HCT116 (cell line): ENCODE measurements at regions not wholly inside any gene's neighbourhood (a gene's known extent, or its start where the extent isn't known, plus 50 kb on each side); places are given as distances from the start of the nearest gene placed in this dataset.

Experiments used
- ATAC-seq: fragments of 200-7000 bp; cut with Tn5 transposase; 2 replicates; pipeline ENCODE4 v1.9.1; 2020; ENCODE audit warnings: mild to moderate bottlenecking, moderate library complexity
- BruUV-seq: library from RNA; stranded (reverse); fragments of 400-500 nt; replicated peaks from 2 replicates; lab custom pipeline; 2021; lab: Mats Ljungman, UMichigan
- CTCF ChIA-PET: fragments of 300-600 bp; sonication (Branson Sonifier 250); formaldehyde crosslinking; loops from one replicate; lab custom pipeline; 2021; ENCODE audit warnings: antibody characterized with exemption; lab: Charles Lee
- POLR2A ChIA-PET: fragments of 300-600, 350-600 bp; sonication (Branson Sonifier 250); formaldehyde crosslinking; loops from one replicate; lab custom pipeline; 2021; ENCODE audit warnings: antibody characterized with exemption; lab: Charles Lee
- RAD21 ChIA-PET, 2 experiments: fragments of 300-600 bp; sonication (Branson Sonifier 250); formaldehyde crosslinking; loops; one replicate each; lab custom pipeline; 2023; ENCODE audit warnings: low total read pairs in 2 of 2; ENCODE audit not compliant: uncharacterized antibody in 2 of 2, unreplicated experiment in 2 of 2, low non-redundant PET in 1 of 2; lab: Charles Lee
- DNase-seq: peaks from one replicate; pipeline ENCODE4 v3.0.0-alpha.2; 2010; ENCODE audit warnings: low read depth, low spot score
- H2AFZ ChIP-seq: fragments of 200-600 bp; shearing (Covaris generic), sonication (generic); 2 replicates; pipeline ENCODE4 v1.6.1; 2017; ENCODE audit warnings: low read depth, mixed run types, mixed read lengths, antibody characterized with exemption, low read length; ENCODE audit not compliant: poor library complexity, severe bottlenecking
- H3K27ac ChIP-seq: 2 replicates; pipeline ENCODE4 v1.5.1; 2012; ENCODE audit warnings: low read depth, low read length
- H3K27me3 ChIP-seq: fragments of 200-600 bp; sonication (generic); 2 replicates; pipeline ENCODE4 v1.6.1; 2016; ENCODE audit warnings: mixed run types, low read length, mixed read lengths; ENCODE audit not compliant: insufficient read depth
- H3K36me3 ChIP-seq, 2 experiments: fragments of 200-500 bp in 1 of 2; fragments of 200-600 bp in 1 of 2; sonication (Bioruptor generic) in 1 of 2; sonication (generic) in 1 of 2; 2 replicates each; pipeline versions ENCODE4 v1.5.1 to v1.6.1; 2014 to 2016; ENCODE audit warnings: low read length in 2 of 2, inconsistent platforms in 1 of 2, mixed read lengths in 1 of 2, mixed run types in 1 of 2; ENCODE audit not compliant: insufficient read depth in 2 of 2, control insufficient read depth in 1 of 2
- H3K4me1 ChIP-seq, 2 experiments: fragments of 200-600 bp in 1 of 2; sonication (generic) in 1 of 2; 2 replicates each; pipeline versions ENCODE4 v1.5.1 to v1.6.1; 2012 to 2017; ENCODE audit warnings: low read length in 2 of 2, inconsistent platforms in 1 of 2, mild to moderate bottlenecking in 1 of 2, mixed read lengths in 1 of 2, mixed run types in 1 of 2, moderate library complexity in 1 of 2; ENCODE audit not compliant: insufficient read depth in 2 of 2, control insufficient read depth in 1 of 2
- H3K4me2 ChIP-seq: fragments of 200-600 bp; sonication (generic); 2 replicates; pipeline ENCODE4 v1.6.1; 2017; ENCODE audit warnings: mixed run types, low read length, mixed read lengths
- H3K4me3 ChIP-seq, 2 experiments: fragments of 200-600 bp in 1 of 2; sonication (generic) in 1 of 2; replicated peaks in 1 of 2; 2 replicates each; pipeline ENCODE4 v1.5.1; 2011 to 2016; ENCODE audit warnings: low read length in 2 of 2, control low read depth in 1 of 2, low read depth in 1 of 2, mild to moderate bottlenecking in 1 of 2, mixed read lengths in 1 of 2, mixed run types in 1 of 2
- H3K79me2 ChIP-seq: fragments of 200-600 bp; sonication (generic); 2 replicates; pipeline ENCODE4 v1.6.1; 2017; ENCODE audit warnings: mild to moderate bottlenecking, mixed run types, low read length, moderate library complexity, mixed read lengths; ENCODE audit not compliant: insufficient read depth
- H3K9ac ChIP-seq: fragments of 200-600 bp; sonication (generic); 2 replicates; pipeline ENCODE4 v1.6.1; 2016; ENCODE audit warnings: low read length, mixed read lengths
- H3K9me2 ChIP-seq: fragments of 200-600 bp; sonication (generic), shearing (Covaris generic); 2 replicates; pipeline ENCODE4 v1.6.1; 2017; ENCODE audit warnings: mixed run types, mild to moderate bottlenecking, moderate library complexity; ENCODE audit not compliant: insufficient read depth
- H3K9me3 ChIP-seq, 2 experiments: fragments of 200-500 bp in 1 of 2; fragments of 200-600 bp in 1 of 2; sonication (Bioruptor generic) in 1 of 2; sonication (generic) in 1 of 2; 2 replicates each; pipeline ENCODE4 v1.6.1; 2014 to 2017; ENCODE audit warnings: low read length in 2 of 2, mixed read lengths in 2 of 2, inconsistent platforms in 1 of 2, low read depth in 1 of 2, mild to moderate bottlenecking in 1 of 2, mixed run types in 1 of 2, moderate library complexity in 1 of 2; ENCODE audit not compliant: control insufficient read depth in 1 of 2, insufficient read depth in 1 of 2
- H4K20me1 ChIP-seq: fragments of 200-600 bp; sonication (generic), shearing (Covaris generic); 2 replicates; pipeline ENCODE4 v1.6.1; 2017; ENCODE audit warnings: mixed run types, mild to moderate bottlenecking, moderate library complexity; ENCODE audit not compliant: insufficient read depth
- CEBPB ChIP-seq: IDR thresholded peaks from 2 replicates; pipeline ENCODE4 v1.6.1; 2012; ENCODE audit warnings: low read depth
- EGR1 ChIP-seq: IDR thresholded peaks from 2 replicates; pipeline ENCODE4 v1.6.1; 2012; ENCODE audit warnings: low read depth
- ELF1 ChIP-seq: IDR thresholded peaks from 2 replicates; pipeline ENCODE4 v1.6.1; 2012; ENCODE audit warnings: low read depth, borderline replicate concordance
- EZH2phosphoT487 ChIP-seq: fragments of 200-600 bp; IDR thresholded peaks from 2 replicates; pipeline ENCODE4 v1.6.1; 2018; ENCODE audit warnings: antibody characterized with exemption, borderline replicate concordance
- JUND ChIP-seq: IDR thresholded peaks from 2 replicates; pipeline ENCODE4 v1.6.1; 2012
- POLR2AphosphoS5 ChIP-seq: IDR thresholded peaks from 2 replicates; pipeline ENCODE4 v1.6.1; 2011; ENCODE audit warnings: mild to moderate bottlenecking, low read depth, low read length, moderate library complexity
- RAD21 ChIP-seq: IDR thresholded peaks from 2 replicates; pipeline ENCODE4 v1.6.1; 2012; ENCODE audit warnings: low read depth, mild to moderate bottlenecking
- YY1 ChIP-seq: IDR thresholded peaks from 2 replicates; pipeline ENCODE4 v1.6.1; 2011; ENCODE audit warnings: low read length, low read depth, moderate library complexity, mild to moderate bottlenecking; ENCODE audit not compliant: insufficient replicate concordance; ENCODE audit errors: extremely low read depth
- ZFX ChIP-seq: fragments of 450-650 bp; IDR thresholded peaks from 2 replicates; pipeline ENCODE4 v1.6.1; 2017
- intact Hi-C: fragments of 100-400 bp; cut with micrococcal nuclease; formaldehyde crosslinking; loops from 2 replicates; pipeline ENCODE4 v1.10.0; 2022
- TF ChIP-seq, protein P1 (sequence below): IDR thresholded peaks from 2 replicates; pipeline ENCODE4 v1.6.1; 2012; ENCODE audit warnings: low read depth
- TF ChIP-seq, protein P2 (sequence below): IDR thresholded peaks from 2 replicates; pipeline ENCODE4 v1.6.1; 2012
- TF ChIP-seq, protein P3 (sequence below), 3 experiments: fragments of 200-600 bp in 1 of 3; sonication (generic) in 1 of 3; IDR thresholded peaks in 2 of 3; conservative IDR thresholded peaks in 1 of 3; 2 replicates each; pipeline ENCODE4 v1.5.1; 2012 to 2017; ENCODE audit warnings: low read depth in 2 of 3, low read length in 2 of 3, antibody characterized with exemption in 1 of 3, borderline replicate concordance in 1 of 3, control low read depth in 1 of 3, mild to moderate bottlenecking in 1 of 3, mixed read lengths in 1 of 3, mixed run types in 1 of 3, moderate library complexity in 1 of 3; ENCODE audit not compliant: insufficient read depth in 1 of 3
- TF ChIP-seq, protein P4 (sequence below): IDR thresholded peaks from 2 replicates; pipeline ENCODE4 v1.6.1; 2011; ENCODE audit warnings: mild to moderate bottlenecking, low read length, moderate library complexity; ENCODE audit not compliant: insufficient replicate concordance; ENCODE audit errors: extremely low read depth

DNA sequence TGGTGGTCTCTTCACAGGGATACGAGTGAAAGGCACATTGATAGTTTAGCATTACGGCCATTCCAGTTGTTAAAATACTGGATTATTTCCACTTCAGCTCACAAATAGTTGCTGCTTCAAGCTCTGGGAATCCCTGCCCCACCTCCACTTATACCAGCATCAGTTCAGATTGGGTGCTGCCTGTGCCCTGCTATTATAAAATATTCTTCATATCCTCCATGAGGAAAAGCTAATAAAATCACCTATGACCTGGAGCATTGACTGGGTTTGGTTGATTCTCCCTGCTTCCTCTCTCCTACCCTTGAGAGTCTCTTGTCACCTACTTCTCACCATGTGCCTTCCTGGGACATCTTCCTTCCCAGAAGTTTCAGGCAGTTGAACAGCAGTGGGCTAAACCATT lies 529.0 kb downstream of the MCTP2 start:
- RAD21 ChIA-PET, result no interaction called here

DNA sequence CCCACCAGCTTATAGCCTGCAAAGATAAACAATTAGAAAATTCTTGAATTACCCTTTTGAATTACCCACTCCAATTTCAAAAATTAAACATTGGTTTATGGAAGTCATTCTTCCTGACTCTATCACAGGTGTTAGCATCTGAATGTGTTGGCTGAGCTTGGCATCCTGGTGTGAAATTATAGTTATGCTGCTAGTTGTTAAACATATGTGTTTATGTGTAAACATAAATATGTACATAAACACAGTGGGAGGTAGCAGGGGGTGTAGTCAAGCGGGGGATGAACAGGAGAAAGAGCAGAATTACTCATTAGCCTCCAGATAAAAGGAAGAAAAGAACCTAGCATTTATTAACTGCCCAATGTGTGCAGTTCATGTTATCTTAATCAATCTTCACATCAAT lies 530.2 kb downstream of the MCTP2 start:
- intact Hi-C loops, result no loop called here
- H3K4me2 ChIP-seq, result no peak overlapping the region
- TF ChIP-seq, protein P1, sequence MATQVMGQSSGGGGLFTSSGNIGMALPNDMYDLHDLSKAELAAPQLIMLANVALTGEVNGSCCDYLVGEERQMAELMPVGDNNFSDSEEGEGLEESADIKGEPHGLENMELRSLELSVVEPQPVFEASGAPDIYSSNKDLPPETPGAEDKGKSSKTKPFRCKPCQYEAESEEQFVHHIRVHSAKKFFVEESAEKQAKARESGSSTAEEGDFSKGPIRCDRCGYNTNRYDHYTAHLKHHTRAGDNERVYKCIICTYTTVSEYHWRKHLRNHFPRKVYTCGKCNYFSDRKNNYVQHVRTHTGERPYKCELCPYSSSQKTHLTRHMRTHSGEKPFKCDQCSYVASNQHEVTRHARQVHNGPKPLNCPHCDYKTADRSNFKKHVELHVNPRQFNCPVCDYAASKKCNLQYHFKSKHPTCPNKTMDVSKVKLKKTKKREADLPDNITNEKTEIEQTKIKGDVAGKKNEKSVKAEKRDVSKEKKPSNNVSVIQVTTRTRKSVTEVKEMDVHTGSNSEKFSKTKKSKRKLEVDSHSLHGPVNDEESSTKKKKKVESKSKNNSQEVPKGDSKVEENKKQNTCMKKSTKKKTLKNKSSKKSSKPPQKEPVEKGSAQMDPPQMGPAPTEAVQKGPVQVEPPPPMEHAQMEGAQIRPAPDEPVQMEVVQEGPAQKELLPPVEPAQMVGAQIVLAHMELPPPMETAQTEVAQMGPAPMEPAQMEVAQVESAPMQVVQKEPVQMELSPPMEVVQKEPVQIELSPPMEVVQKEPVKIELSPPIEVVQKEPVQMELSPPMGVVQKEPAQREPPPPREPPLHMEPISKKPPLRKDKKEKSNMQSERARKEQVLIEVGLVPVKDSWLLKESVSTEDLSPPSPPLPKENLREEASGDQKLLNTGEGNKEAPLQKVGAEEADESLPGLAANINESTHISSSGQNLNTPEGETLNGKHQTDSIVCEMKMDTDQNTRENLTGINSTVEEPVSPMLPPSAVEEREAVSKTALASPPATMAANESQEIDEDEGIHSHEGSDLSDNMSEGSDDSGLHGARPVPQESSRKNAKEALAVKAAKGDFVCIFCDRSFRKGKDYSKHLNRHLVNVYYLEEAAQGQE, result no peak
- TF ChIP-seq, protein P2, sequence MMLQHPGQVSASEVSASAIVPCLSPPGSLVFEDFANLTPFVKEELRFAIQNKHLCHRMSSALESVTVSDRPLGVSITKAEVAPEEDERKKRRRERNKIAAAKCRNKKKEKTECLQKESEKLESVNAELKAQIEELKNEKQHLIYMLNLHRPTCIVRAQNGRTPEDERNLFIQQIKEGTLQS, result no peak
- no peak for TF ChIP-seq JUND
- TF ChIP-seq, protein P3, sequence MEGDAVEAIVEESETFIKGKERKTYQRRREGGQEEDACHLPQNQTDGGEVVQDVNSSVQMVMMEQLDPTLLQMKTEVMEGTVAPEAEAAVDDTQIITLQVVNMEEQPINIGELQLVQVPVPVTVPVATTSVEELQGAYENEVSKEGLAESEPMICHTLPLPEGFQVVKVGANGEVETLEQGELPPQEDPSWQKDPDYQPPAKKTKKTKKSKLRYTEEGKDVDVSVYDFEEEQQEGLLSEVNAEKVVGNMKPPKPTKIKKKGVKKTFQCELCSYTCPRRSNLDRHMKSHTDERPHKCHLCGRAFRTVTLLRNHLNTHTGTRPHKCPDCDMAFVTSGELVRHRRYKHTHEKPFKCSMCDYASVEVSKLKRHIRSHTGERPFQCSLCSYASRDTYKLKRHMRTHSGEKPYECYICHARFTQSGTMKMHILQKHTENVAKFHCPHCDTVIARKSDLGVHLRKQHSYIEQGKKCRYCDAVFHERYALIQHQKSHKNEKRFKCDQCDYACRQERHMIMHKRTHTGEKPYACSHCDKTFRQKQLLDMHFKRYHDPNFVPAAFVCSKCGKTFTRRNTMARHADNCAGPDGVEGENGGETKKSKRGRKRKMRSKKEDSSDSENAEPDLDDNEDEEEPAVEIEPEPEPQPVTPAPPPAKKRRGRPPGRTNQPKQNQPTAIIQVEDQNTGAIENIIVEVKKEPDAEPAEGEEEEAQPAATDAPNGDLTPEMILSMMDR (IDR thresholded peaks at IDR 0.05 in 2 of 3, conservative IDR thresholded peaks at IDR 0.05 in 1 of 3; ENCODE audit: borderline replicate concordance in 1 of 3, insufficient read depth in 1 of 3, low read depth in 2 of 3, low read length in 2 of 3), result no peak
- TF ChIP-seq POLR2AphosphoS5, result no peak
- no peak for TF ChIP-seq ELF1

More for the DNA sequence above, 529.0 kb downstream of the MCTP2 start:
- H3K4me2 ChIP-seq, result no peak overlapping the region
- TF ChIP-seq, protein P4, sequence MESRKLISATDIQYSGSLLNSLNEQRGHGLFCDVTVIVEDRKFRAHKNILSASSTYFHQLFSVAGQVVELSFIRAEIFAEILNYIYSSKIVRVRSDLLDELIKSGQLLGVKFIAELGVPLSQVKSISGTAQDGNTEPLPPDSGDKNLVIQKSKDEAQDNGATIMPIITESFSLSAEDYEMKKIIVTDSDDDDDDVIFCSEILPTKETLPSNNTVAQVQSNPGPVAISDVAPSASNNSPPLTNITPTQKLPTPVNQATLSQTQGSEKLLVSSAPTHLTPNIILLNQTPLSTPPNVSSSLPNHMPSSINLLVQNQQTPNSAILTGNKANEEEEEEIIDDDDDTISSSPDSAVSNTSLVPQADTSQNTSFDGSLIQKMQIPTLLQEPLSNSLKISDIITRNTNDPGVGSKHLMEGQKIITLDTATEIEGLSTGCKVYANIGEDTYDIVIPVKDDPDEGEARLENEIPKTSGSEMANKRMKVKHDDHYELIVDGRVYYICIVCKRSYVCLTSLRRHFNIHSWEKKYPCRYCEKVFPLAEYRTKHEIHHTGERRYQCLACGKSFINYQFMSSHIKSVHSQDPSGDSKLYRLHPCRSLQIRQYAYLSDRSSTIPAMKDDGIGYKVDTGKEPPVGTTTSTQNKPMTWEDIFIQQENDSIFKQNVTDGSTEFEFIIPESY, result no peak
- TF ChIP-seq EGR1 (no peak), POLR2AphosphoS5 (no peak), EZH2phosphoT487 (no peak), RAD21 (no peak), YY1 (no peak), CEBPB (no peak), ZFX (no peak)
- CTCF ChIA-PET, result no interaction called here
- H3K27me3 ChIP-seq, result no peaks in the 10 kb centered on the region
- H3K79me2 ChIP-seq, result no peaks in the 10 kb centered on the region
- ATAC-seq (no peak), DNase-seq (no peak)
- H4K20me1 ChIP-seq, result no peaks in the 10 kb centered on the region
- H3K27ac ChIP-seq, result no peak overlapping the region
- no peaks in the 10 kb centered on the region for H3K36me3 ChIP-seq
- no peak overlapping the region for H3K9ac ChIP-seq
- POLR2A ChIA-PET, result no interaction called here
- no peak overlapping the region for H2AFZ ChIP-seq
- intact Hi-C loops, result no loop called here
- no peaks in the 10 kb centered on the region for H3K9me3 ChIP-seq
- H3K4me3 ChIP-seq, result no peak overlapping the region
- no peaks in the 10 kb centered on the region for H3K4me1 ChIP-seq
- no peaks in the 10 kb centered on the region for H3K9me2 ChIP-seq
- BruUV-seq, result no TSS peak

More for the DNA sequence above, 530.2 kb downstream of the MCTP2 start:
- CTCF ChIA-PET, result no interaction called here
- Histone ChIP-seq H3K27me3 (no peaks in the 10 kb centered on the region), H3K4me1 (no peaks in the 10 kb centered on the region), H3K27ac (no peak overlapping the region), H3K4me3 (no peak overlapping the region), H3K9me3 (no peaks in the 10 kb centered on the region), H2AFZ (no peak overlapping the region), H3K9me2 (no peaks in the 10 kb centered on the region), H4K20me1 (no peaks in the 10 kb centered on the region), H3K36me3 (no peaks in the 10 kb centered on the region), H3K9ac (no peak overlapping the region), H3K79me2 (no peaks in the 10 kb centered on the region)
- ATAC-seq (no peak), DNase-seq (no peak)
- RAD21 ChIA-PET, result no interaction called here
- POLR2A ChIA-PET, result no interaction called here
- no TSS peak for BruUV-seq
